HepG2 (cell line): ENCODE measurements at regions not wholly inside any gene's neighbourhood (a gene's known extent, or its start where the extent isn't known, plus 50 kb on each side); places are given as distances from the start of the nearest gene placed in this dataset.

Experiments used
- ADNP ChIP-seq: sonication (generic); formaldehyde crosslinking; IDR thresholded peaks from 2 replicates; pipeline ENCODE4 v1.4.0; 2020; ENCODE audit warnings: missing genetic modification reagents
- GATAD1 ChIP-seq: IDR thresholded peaks from 2 replicates; pipeline ENCODE4 v1.6.1; 2016; ENCODE audit warnings: missing genetic modification reagents, missing compliant biosample characterization
- MEIS1 ChIP-seq: sonication (generic); formaldehyde crosslinking; IDR thresholded peaks from 2 replicates; pipeline ENCODE4 v1.9.0; 2021; ENCODE audit warnings: mild to moderate bottlenecking, missing genetic modification reagents, moderate library complexity, borderline replicate concordance
- SMARCC2 ChIP-seq: fragments of 450-650 bp; IDR thresholded peaks from 2 replicates; pipeline ENCODE4 v1.6.1; 2017; ENCODE audit warnings: antibody characterized with exemption, mild to moderate bottlenecking
- TMF1 ChIP-seq: sonication (generic); formaldehyde crosslinking; IDR thresholded peaks from 2 replicates; pipeline ENCODE4 v1.8.1; 2022; ENCODE audit warnings: low read depth, missing genetic modification reagents
- ZNF44 ChIP-seq: sonication (generic); formaldehyde crosslinking; IDR thresholded peaks from 2 replicates; pipeline ENCODE4 v1.5.1; 2020; ENCODE audit warnings: mild to moderate bottlenecking, missing genetic modification reagents
- ZNF788 ChIP-seq: sonication (generic); formaldehyde crosslinking; IDR thresholded peaks from 2 replicates; pipeline ENCODE4 v1.5.0; 2020; ENCODE audit warnings: mild to moderate bottlenecking, missing genetic modification reagents, borderline replicate concordance
- ZNF83 ChIP-seq: sonication (generic); formaldehyde crosslinking; IDR thresholded peaks from 2 replicates; pipeline ENCODE4 v1.4.0; 2020; ENCODE audit warnings: missing genetic modification reagents, mild to moderate bottlenecking, borderline replicate concordance
- TF ChIP-seq, protein P1 (sequence below): sonication (generic); formaldehyde crosslinking; IDR thresholded peaks from 2 replicates; pipeline ENCODE4 v1.8.0; 2022; ENCODE audit warnings: missing genetic modification reagents, low read depth, mild to moderate bottlenecking, borderline replicate concordance
- TF ChIP-seq, protein P2 (sequence below): sonication (generic); formaldehyde crosslinking; IDR thresholded peaks from 2 replicates; pipeline ENCODE4 v1.9.0; 2021; ENCODE audit warnings: mild to moderate bottlenecking, missing genetic modification reagents
- TF ChIP-seq, protein P3 (sequence below): sonication (generic); formaldehyde crosslinking; IDR thresholded peaks from 2 replicates; pipeline ENCODE4 v1.5.0; 2020; ENCODE audit warnings: missing genetic modification reagents

DNA sequence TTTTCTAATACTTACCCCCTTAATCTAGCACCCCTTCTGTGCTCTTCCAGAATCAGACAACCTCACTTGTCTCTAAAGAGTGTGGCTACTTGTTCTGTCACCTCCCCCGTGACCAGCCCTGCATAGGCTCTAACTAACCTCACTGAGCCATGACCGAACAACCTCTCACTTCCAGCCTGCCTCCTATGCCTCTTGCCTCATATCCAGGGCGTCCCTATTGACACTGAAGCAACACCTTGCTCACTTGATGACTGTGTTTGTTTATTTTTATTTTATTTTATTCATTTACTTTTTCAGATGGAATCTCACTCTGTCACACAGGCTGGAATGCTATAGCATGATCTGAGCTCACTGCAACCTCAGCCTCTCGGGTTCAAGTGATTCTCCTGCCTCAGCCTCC lies 235.1 kb upstream of the B3GALT2 start (continued):
- TF ChIP-seq, protein P1, sequence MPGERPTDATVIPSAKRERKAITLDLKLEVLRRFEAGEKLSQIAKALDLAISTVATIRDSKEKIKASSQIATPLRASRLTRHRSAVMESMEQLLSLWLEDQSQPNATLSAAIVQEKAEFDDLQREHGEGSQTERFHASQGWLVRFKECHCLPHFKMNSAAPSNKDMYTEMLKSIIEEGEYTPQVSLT (CRISPR knock-in tag) = no peak
- TF ChIP-seq GATAD1 (CRISPR knock-in tag) = no peak
- TF ChIP-seq, protein P2, sequence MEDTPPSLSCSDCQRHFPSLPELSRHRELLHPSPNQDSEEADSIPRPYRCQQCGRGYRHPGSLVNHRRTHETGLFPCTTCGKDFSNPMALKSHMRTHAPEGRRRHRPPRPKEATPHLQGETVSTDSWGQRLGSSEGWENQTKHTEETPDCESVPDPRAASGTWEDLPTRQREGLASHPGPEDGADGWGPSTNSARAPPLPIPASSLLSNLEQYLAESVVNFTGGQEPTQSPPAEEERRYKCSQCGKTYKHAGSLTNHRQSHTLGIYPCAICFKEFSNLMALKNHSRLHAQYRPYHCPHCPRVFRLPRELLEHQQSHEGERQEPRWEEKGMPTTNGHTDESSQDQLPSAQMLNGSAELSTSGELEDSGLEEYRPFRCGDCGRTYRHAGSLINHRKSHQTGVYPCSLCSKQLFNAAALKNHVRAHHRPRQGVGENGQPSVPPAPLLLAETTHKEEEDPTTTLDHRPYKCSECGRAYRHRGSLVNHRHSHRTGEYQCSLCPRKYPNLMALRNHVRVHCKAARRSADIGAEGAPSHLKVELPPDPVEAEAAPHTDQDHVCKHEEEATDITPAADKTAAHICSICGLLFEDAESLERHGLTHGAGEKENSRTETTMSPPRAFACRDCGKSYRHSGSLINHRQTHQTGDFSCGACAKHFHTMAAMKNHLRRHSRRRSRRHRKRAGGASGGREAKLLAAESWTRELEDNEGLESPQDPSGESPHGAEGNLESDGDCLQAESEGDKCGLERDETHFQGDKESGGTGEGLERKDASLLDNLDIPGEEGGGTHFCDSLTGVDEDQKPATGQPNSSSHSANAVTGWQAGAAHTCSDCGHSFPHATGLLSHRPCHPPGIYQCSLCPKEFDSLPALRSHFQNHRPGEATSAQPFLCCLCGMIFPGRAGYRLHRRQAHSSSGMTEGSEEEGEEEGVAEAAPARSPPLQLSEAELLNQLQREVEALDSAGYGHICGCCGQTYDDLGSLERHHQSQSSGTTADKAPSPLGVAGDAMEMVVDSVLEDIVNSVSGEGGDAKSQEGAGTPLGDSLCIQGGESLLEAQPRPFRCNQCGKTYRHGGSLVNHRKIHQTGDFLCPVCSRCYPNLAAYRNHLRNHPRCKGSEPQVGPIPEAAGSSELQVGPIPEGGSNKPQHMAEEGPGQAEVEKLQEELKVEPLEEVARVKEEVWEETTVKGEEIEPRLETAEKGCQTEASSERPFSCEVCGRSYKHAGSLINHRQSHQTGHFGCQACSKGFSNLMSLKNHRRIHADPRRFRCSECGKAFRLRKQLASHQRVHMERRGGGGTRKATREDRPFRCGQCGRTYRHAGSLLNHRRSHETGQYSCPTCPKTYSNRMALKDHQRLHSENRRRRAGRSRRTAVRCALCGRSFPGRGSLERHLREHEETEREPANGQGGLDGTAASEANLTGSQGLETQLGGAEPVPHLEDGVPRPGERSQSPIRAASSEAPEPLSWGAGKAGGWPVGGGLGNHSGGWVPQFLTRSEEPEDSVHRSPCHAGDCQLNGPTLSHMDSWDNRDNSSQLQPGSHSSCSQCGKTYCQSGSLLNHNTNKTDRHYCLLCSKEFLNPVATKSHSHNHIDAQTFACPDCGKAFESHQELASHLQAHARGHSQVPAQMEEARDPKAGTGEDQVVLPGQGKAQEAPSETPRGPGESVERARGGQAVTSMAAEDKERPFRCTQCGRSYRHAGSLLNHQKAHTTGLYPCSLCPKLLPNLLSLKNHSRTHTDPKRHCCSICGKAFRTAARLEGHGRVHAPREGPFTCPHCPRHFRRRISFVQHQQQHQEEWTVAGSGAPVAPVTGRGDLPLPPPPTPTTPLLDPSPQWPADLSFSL (CRISPR knock-in tag) = no peak
- TF ChIP-seq SMARCC2 = no peak
- no peak for TF ChIP-seq ZNF788 (CRISPR knock-in tag)
- TF ChIP-seq MEIS1 (CRISPR knock-in tag) = no peak
- no peak for TF ChIP-seq TMF1 (CRISPR knock-in tag)
- no peak for TF ChIP-seq ZNF83 (CRISPR knock-in tag)
- TF ChIP-seq ADNP (CRISPR knock-in tag) = no peak
- TF ChIP-seq, protein P3, sequence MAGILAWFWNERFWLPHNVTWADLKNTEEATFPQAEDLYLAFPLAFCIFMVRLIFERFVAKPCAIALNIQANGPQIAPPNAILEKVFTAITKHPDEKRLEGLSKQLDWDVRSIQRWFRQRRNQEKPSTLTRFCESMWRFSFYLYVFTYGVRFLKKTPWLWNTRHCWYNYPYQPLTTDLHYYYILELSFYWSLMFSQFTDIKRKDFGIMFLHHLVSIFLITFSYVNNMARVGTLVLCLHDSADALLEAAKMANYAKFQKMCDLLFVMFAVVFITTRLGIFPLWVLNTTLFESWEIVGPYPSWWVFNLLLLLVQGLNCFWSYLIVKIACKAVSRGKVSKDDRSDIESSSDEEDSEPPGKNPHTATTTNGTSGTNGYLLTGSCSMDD (CRISPR knock-in tag) = no peak
- TF ChIP-seq ZNF44 (CRISPR knock-in tag) = no peak
